ENCODE measurements at regions not wholly inside any gene's neighbourhood (a gene's known extent, or its start where the extent isn't known, plus 50 kb on each side); places are given as distances from the start of the nearest gene placed in this dataset.

DNA sequence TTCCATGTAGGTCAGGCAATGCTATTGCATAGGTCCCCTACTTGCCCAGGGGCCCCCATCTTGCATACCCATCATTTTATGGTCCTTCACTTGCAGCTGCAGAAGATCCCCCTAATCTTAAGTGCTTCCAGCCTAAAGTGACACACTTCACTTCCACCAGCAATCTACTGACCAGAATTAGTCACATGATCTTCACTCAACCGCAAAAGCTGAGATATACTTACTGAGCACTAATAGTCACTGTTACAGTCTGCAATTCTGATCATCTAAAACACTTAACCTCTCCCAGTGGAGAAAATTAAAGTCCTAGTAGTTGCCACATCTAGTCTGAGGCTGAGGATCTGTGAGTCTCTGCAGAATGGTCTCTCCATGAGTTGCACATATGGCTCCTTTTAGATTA, 82.1 kb downstream of the AREG start:
- H3K9me2 ChIP-seq (ENCODE audit: low read depth, low read length): no peaks in the 10 kb centered on the region
- H3K79me2 ChIP-seq (ENCODE audit: insufficient read depth, low read length): no peaks in the 10 kb centered on the region
- H3K4me3 ChIP-seq (ENCODE audit: low read depth, low read length, poor library complexity, severe bottlenecking): no peak overlapping the region
- no peaks in the 10 kb centered on the region for H3K4me1 ChIP-seq (ENCODE audit: insufficient read depth, low read length, severe bottlenecking)
- no peak overlapping the region for H2AFZ ChIP-seq (ENCODE audit: low read length)
- TF ChIP-seq EZH2 (IDR thresholded peaks at IDR 0.05; ENCODE audit: borderline replicate concordance, low read length): no peak
- TF ChIP-seq, protein P1, sequence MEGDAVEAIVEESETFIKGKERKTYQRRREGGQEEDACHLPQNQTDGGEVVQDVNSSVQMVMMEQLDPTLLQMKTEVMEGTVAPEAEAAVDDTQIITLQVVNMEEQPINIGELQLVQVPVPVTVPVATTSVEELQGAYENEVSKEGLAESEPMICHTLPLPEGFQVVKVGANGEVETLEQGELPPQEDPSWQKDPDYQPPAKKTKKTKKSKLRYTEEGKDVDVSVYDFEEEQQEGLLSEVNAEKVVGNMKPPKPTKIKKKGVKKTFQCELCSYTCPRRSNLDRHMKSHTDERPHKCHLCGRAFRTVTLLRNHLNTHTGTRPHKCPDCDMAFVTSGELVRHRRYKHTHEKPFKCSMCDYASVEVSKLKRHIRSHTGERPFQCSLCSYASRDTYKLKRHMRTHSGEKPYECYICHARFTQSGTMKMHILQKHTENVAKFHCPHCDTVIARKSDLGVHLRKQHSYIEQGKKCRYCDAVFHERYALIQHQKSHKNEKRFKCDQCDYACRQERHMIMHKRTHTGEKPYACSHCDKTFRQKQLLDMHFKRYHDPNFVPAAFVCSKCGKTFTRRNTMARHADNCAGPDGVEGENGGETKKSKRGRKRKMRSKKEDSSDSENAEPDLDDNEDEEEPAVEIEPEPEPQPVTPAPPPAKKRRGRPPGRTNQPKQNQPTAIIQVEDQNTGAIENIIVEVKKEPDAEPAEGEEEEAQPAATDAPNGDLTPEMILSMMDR (IDR thresholded peaks at IDR 0.05; ENCODE audit: low read length): no peak
- no peaks in the 10 kb centered on the region for H3K9me3 ChIP-seq (ENCODE audit: low read length)
- H4K20me1 ChIP-seq (ENCODE audit: insufficient read depth, low read length): no peaks in the 10 kb centered on the region
- H3K9ac ChIP-seq (ENCODE audit: low read length): no peak overlapping the region
- H3K27me3 ChIP-seq (ENCODE audit: insufficient read depth, low read length): no peaks in the 10 kb centered on the region
- H3K36me3 ChIP-seq (ENCODE audit: insufficient read depth, low read length): no peaks in the 10 kb centered on the region
- no peak overlapping the region for H3K4me2 ChIP-seq (ENCODE audit: low read length)
- no peak overlapping the region for H3K27ac ChIP-seq (ENCODE audit: low read depth, low read length, poor library complexity, severe bottlenecking)
- no peaks in the 10 kb centered on the region for H3F3A ChIP-seq (ENCODE audit: insufficient read depth, low read length)

DNA sequence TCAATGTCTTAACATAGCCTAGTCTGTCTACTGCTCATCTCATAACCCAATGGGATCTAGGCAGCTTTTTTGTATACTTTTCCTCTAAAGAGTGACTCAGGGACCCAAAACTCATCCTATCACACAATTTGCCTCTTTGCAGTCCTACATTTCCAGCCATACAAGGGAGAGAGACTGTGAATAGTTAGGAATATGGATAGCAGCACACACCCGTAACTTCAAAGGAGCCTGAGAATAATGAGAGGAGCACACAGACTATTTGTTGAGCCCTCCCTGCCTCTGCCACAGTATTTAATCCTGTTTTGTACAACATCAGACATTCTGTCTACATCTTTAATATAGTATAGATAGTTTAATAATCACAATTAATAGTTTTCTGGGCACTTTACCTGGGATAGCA, 83.2 kb downstream of the AREG start:
- TF ChIP-seq EZH2 (IDR thresholded peaks at IDR 0.05; ENCODE audit: borderline replicate concordance, low read length): no peak
- TF ChIP-seq, protein P1 (IDR thresholded peaks at IDR 0.05; ENCODE audit: low read length): no peak
- Histone ChIP-seq H2AFZ (ENCODE audit: low read length) (no peak overlapping the region), H3K79me2 (ENCODE audit: insufficient read depth, low read length) (no peaks in the 10 kb centered on the region), H3K9me3 (ENCODE audit: low read length) (no peaks in the 10 kb centered on the region), H3K9me2 (ENCODE audit: low read depth, low read length) (no peaks in the 10 kb centered on the region), H3K27me3 (ENCODE audit: insufficient read depth, low read length) (no peaks in the 10 kb centered on the region), H3F3A (ENCODE audit: insufficient read depth, low read length) (no peaks in the 10 kb centered on the region), H4K20me1 (ENCODE audit: insufficient read depth, low read length) (no peaks in the 10 kb centered on the region), H3K27ac (ENCODE audit: low read depth, low read length, poor library complexity, severe bottlenecking) (no peak overlapping the region), H3K36me3 (ENCODE audit: insufficient read depth, low read length) (no peaks in the 10 kb centered on the region), H3K4me3 (ENCODE audit: low read depth, low read length, poor library complexity, severe bottlenecking) (no peak overlapping the region), H3K9ac (ENCODE audit: low read length) (no peak overlapping the region), H3K4me1 (ENCODE audit: insufficient read depth, low read length, severe bottlenecking) (no peaks in the 10 kb centered on the region), H3K4me2 (ENCODE audit: low read length) (no peak overlapping the region)

DNA sequence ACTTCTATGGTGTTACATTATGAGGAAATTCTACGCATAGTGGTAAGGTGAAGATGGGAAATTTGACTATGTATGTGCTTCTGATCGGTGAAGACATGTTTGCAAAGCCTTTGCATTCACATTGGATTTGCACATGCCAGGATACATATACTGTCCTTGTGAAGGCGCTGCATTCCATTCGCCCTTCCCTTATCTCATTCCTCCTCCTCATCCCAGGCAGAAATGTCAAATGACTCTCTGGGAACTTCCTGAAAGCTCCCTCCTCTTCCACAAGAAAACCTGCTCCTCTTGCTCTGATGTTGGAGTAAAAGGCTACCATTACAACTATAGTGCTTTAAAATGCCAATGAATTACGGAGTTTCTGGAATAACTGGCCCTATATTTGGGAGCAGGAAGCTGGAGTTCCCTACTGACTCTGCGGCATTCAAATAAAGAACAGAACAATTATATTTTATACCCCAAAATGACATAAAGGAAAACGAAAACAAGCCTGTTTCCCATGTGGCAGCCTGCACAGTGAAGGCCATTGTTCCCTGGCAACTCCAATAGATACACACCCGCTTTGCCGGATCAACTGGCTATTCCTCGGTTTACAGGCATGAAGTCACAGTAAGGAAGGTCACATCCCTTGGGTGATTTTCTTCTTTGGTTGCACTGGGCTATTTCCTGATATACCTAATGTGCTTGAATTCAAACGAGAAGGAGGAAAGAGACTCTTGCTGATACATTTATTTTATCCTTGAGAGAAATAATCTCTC, 84.5 kb downstream of the AREG start:
- no peaks in the 10 kb centered on the region for H4K20me1 ChIP-seq (ENCODE audit: insufficient read depth, low read length)
- H3K4me3 ChIP-seq (ENCODE audit: low read depth, low read length, poor library complexity, severe bottlenecking): no peak overlapping the region
- no peaks in the 10 kb centered on the region for H3K79me2 ChIP-seq (ENCODE audit: insufficient read depth, low read length)
- no peaks in the 10 kb centered on the region for H3F3A ChIP-seq (ENCODE audit: insufficient read depth, low read length)
- no peak overlapping the region for H2AFZ ChIP-seq (ENCODE audit: low read length)
- no peaks in the 10 kb centered on the region for H3K27me3 ChIP-seq (ENCODE audit: insufficient read depth, low read length)
- no peak overlapping the region for H3K27ac ChIP-seq (ENCODE audit: low read depth, low read length, poor library complexity, severe bottlenecking)
- H3K4me2 ChIP-seq (ENCODE audit: low read length): no peak overlapping the region
- no peak overlapping the region for H3K9ac ChIP-seq (ENCODE audit: low read length)
- TF ChIP-seq, protein P1 (IDR thresholded peaks at IDR 0.05; ENCODE audit: low read length): no peak
- no peak for TF ChIP-seq EZH2 (IDR thresholded peaks at IDR 0.05; ENCODE audit: borderline replicate concordance, low read length)
- no peaks in the 10 kb centered on the region for H3K4me1 ChIP-seq (ENCODE audit: insufficient read depth, low read length, severe bottlenecking)
- no peaks in the 10 kb centered on the region for H3K36me3 ChIP-seq (ENCODE audit: insufficient read depth, low read length)
- H3K9me3 ChIP-seq (ENCODE audit: low read length): no peaks in the 10 kb centered on the region
- no peaks in the 10 kb centered on the region for H3K9me2 ChIP-seq (ENCODE audit: low read depth, low read length)
